Neuronal stem cell (in vitro differentiated cells): ENCODE measurements at regions not wholly inside any gene's neighbourhood (a gene's known extent, or its start where the extent isn't known, plus 50 kb on each side); places are given as distances from the start of the nearest gene placed in this dataset.
"Not testable (repeated sequence)": the region's sequence is repeated elsewhere in the genome, so short reads cannot be mapped to it uniquely, and the experiment has no call there.

Experiments
- DNase-seq: peaks from one replicate; pipeline ENCODE4 v3.0.0-alpha.2; 2013; ENCODE audit warnings: low spot score
- H2AFZ ChIP-seq: one replicate; pipeline ENCODE4 v1.6.1; 2013; ENCODE audit warnings: mild to moderate bottlenecking, low read length, inconsistent platforms
- H2AK5ac ChIP-seq: 2 replicates; pipeline ENCODE4 v1.6.1; 2013; ENCODE audit warnings: low read depth, mild to moderate bottlenecking, inconsistent platforms, low read length, moderate library complexity, mixed read lengths
- H2BK120ac ChIP-seq: 2 replicates; pipeline ENCODE4 v1.6.1; 2013; ENCODE audit warnings: low read depth, mild to moderate bottlenecking, inconsistent platforms, low read length, moderate library complexity, mixed read lengths
- H2BK12ac ChIP-seq: one replicate; pipeline ENCODE4 v1.6.1; 2013; ENCODE audit warnings: low read length, inconsistent platforms
- H2BK15ac ChIP-seq: 2 replicates; pipeline ENCODE4 v1.6.1; 2013; ENCODE audit warnings: mild to moderate bottlenecking, low read length, inconsistent platforms, mixed read lengths
- H2BK5ac ChIP-seq: one replicate; pipeline ENCODE4 v1.6.1; 2013; ENCODE audit warnings: inconsistent platforms, mild to moderate bottlenecking, low read length, moderate library complexity
- H3K14ac ChIP-seq: one replicate; pipeline ENCODE4 v1.6.1; 2013; ENCODE audit warnings: low read length, inconsistent platforms
- H3K18ac ChIP-seq: 2 replicates; pipeline ENCODE4 v1.6.1; 2013; ENCODE audit warnings: low read length, inconsistent platforms
- H3K23ac ChIP-seq: 2 replicates; pipeline ENCODE4 v1.6.1; 2013; ENCODE audit warnings: low read depth, mild to moderate bottlenecking, mixed read lengths, low read length, inconsistent platforms; ENCODE audit not compliant: poor library complexity
- H3K27ac ChIP-seq: replicated peaks from 3 replicates; pipeline ENCODE4 v1.5.1; 2013; ENCODE audit warnings: low read length, inconsistent platforms
- H3K27me3 ChIP-seq, 3 experiments: 2 replicates each; pipeline ENCODE4 v1.6.1; 2013; ENCODE audit warnings: low read length in 3 of 3, mild to moderate bottlenecking in 2 of 3, inconsistent platforms in 1 of 3, low read depth in 1 of 3, mixed read lengths in 1 of 3, moderate library complexity in 1 of 3; ENCODE audit not compliant: control insufficient read depth in 3 of 3, insufficient read depth in 3 of 3
- H3K36me3 ChIP-seq, 2 donors: replicated peaks in 1 of 2; 2 replicates each; pipeline ENCODE4 v1.6.1; 2013; ENCODE audit warnings: low read length in 2 of 2; ENCODE audit not compliant: control insufficient read depth in 2 of 2, insufficient read depth in 2 of 2
- H3K4ac ChIP-seq: 2 replicates; pipeline ENCODE4 v1.6.1; 2013; ENCODE audit warnings: inconsistent platforms, mild to moderate bottlenecking, low read length, moderate library complexity
- H3K4me1 ChIP-seq, 2 donors: 1 replicate in 1 of 2; 2 replicates in 1 of 2; pipeline ENCODE4 v1.6.1; 2013; ENCODE audit warnings: low read length in 2 of 2, low read depth in 1 of 2; ENCODE audit not compliant: control insufficient read depth in 2 of 2, insufficient read depth in 1 of 2
- H3K4me2 ChIP-seq: one replicate; pipeline ENCODE4 v1.6.1; 2013; ENCODE audit warnings: mild to moderate bottlenecking, low read length, inconsistent platforms; ENCODE audit not compliant: insufficient read depth, poor library complexity, severe bottlenecking
- H3K4me3 ChIP-seq, 2 donors: 2 replicates each; pipeline ENCODE4 v1.5.1; 2013; ENCODE audit warnings: low read length in 2 of 2, mild to moderate bottlenecking in 2 of 2, inconsistent platforms in 1 of 2, moderate library complexity in 1 of 2
- H3K79me1 ChIP-seq: one replicate; pipeline ENCODE4 v1.6.1; 2013; ENCODE audit warnings: low read depth, mild to moderate bottlenecking, inconsistent platforms, low read length, moderate library complexity
- H3K9ac ChIP-seq: one replicate; pipeline ENCODE4 v1.6.1; 2013; ENCODE audit warnings: mild to moderate bottlenecking, low read depth, low read length, inconsistent platforms; ENCODE audit not compliant: poor library complexity
- H3K9me3 ChIP-seq, 2 donors: replicated peaks in 1 of 2; 2 replicates each; pipeline versions ENCODE3 to v1.6.1; 2013; ENCODE audit warnings: low read length in 2 of 2, mild to moderate bottlenecking in 2 of 2, inconsistent platforms in 1 of 2, low read depth in 1 of 2, mixed read lengths in 1 of 2, moderate library complexity in 1 of 2; ENCODE audit not compliant: control insufficient read depth in 2 of 2, insufficient read depth in 1 of 2
- H4K8ac ChIP-seq: one replicate; pipeline ENCODE4 v1.6.1; 2013; ENCODE audit warnings: low read depth, mild to moderate bottlenecking, inconsistent platforms, low read length, moderate library complexity
- H4K91ac ChIP-seq: one replicate; pipeline ENCODE4 v1.6.1; 2013; ENCODE audit warnings: low read length, low read depth, mild to moderate bottlenecking, inconsistent platforms; ENCODE audit not compliant: poor library complexity
- WGBS, 2 donors: extraction: QIAGEN DNeasy Blood & Tissue Kit; methylation state at CpG; one replicate each; pipeline ENCODE4 v1.1.7; 2013; ENCODE audit warnings: missing lambda C conversion rate in 2 of 2, mixed read lengths in 1 of 2; ENCODE audit not compliant: insufficient read length in 2 of 2, insufficient replicate concordance in 1 of 2; ENCODE audit errors: extremely low coverage in 2 of 2; 5-methylcytosine and 5-hydroxymethylcytosine counted together

DNA sequence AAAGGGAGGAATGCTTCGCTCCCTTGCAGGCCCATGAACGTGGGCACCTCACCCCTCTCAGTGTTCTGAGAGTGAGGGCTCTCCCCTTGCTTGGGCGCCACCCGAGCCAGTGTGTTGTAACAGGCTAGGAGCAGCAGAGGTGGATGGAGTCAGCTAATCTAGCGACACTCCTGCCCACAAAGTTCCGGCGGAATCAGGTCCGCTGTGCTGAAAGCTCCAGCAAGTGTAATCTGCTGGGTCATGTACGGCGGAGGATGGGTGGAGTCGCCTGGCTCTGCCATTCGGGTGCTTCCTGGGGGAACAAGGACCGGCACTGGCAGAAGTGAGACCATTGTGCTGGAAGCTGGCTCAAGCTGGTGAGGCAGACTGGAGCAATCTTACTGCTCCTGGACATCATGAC lies 1310.1 kb downstream of the EPHA7 start:
- H3K4me2 ChIP-seq = no peak overlapping the region
- no peaks in the 10 kb centered on the region for H3K9me3 ChIP-seq
- H2BK120ac ChIP-seq = no peak overlapping the region
- WGBS, 2 donors = no CpG with 5 or more reads among the region's 13 CpGs
- no peak overlapping the region for H4K8ac ChIP-seq
- H4K91ac ChIP-seq = no peak overlapping the region
- H3K4me1 ChIP-seq = no peaks in the 10 kb centered on the region
- H3K4me3 ChIP-seq = no peak overlapping the region
- H2BK12ac ChIP-seq = no peak overlapping the region
- H3K27me3 ChIP-seq = no peaks in the 10 kb centered on the region
- no peaks in the 10 kb centered on the region for H3K36me3 ChIP-seq
- no peak overlapping the region for H3K9ac ChIP-seq
- no peak overlapping the region for H3K18ac ChIP-seq
- no peak overlapping the region for H2AFZ ChIP-seq
- H3K14ac ChIP-seq = no peak overlapping the region
- no peak overlapping the region for H2BK5ac ChIP-seq
- no peak overlapping the region for H2BK15ac ChIP-seq
- H3K23ac ChIP-seq = no peak overlapping the region
- DNase-seq = no peak
- H3K4ac ChIP-seq = no peak overlapping the region
- H3K27ac ChIP-seq = no peak overlapping the region
- H3K79me1 ChIP-seq = no peaks in the 10 kb centered on the region
- H2AK5ac ChIP-seq = no peak overlapping the region

GRCh38 chr6:92086750-92087149 lies 1332.6 kb downstream of the EPHA7 start:
- no peaks in the 10 kb centered on the region for H3K36me3 ChIP-seq
- no peak overlapping the region for H3K4me2 ChIP-seq
- H2BK12ac ChIP-seq = no peak overlapping the region
- no peak overlapping the region for H3K4me3 ChIP-seq
- H3K9ac ChIP-seq = no peak overlapping the region
- no peak overlapping the region for H4K8ac ChIP-seq
- no peak overlapping the region for H2BK15ac ChIP-seq
- no peak overlapping the region for H2BK120ac ChIP-seq
- no peaks in the 10 kb centered on the region for H3K79me1 ChIP-seq
- peaks cover 0 to 2% of the 10 kb centered on the region in 2 donors for H3K9me3 ChIP-seq
- no peak overlapping the region for H2BK5ac ChIP-seq
- no peak overlapping the region for H3K14ac ChIP-seq
- no CpG with 5 or more reads among the region's 2 CpGs for WGBS, 2 donors
- H3K23ac ChIP-seq = no peak overlapping the region
- no peak overlapping the region for H2AK5ac ChIP-seq
- no peak overlapping the region for H3K27ac ChIP-seq
- H3K27me3 ChIP-seq = no peaks in the 10 kb centered on the region
- no peak for DNase-seq
- no peak overlapping the region for H3K4ac ChIP-seq
- H3K4me1 ChIP-seq = no peaks in the 10 kb centered on the region
- no peak overlapping the region for H4K91ac ChIP-seq
- H2AFZ ChIP-seq = no peak overlapping the region
- no peak overlapping the region for H3K18ac ChIP-seq

- H3K36me3 ChIP-seq, H3K27me3 ChIP-seq, H2AFZ ChIP-seq, DNase-seq, H2BK5ac ChIP-seq, H3K9ac ChIP-seq, H2BK12ac ChIP-seq, H3K4me2 ChIP-seq, H2BK15ac ChIP-seq, H3K4ac ChIP-seq, H4K8ac ChIP-seq, H3K23ac ChIP-seq, H3K79me1 ChIP-seq, H4K91ac ChIP-seq, H3K4me3 ChIP-seq, H2AK5ac ChIP-seq, H3K9me3 ChIP-seq, H3K4me1 ChIP-seq, H3K27ac ChIP-seq, H3K18ac ChIP-seq, H3K14ac ChIP-seq, H2BK120ac ChIP-seq: not testable (repeated sequence)
- WGBS, 2 donors = no CpG with 5 or more reads among the region's 5 CpGs
These were observed 1335.4 kb downstream of the EPHA7 start for GRCh38 chr6:92083914-92084313.

DNA sequence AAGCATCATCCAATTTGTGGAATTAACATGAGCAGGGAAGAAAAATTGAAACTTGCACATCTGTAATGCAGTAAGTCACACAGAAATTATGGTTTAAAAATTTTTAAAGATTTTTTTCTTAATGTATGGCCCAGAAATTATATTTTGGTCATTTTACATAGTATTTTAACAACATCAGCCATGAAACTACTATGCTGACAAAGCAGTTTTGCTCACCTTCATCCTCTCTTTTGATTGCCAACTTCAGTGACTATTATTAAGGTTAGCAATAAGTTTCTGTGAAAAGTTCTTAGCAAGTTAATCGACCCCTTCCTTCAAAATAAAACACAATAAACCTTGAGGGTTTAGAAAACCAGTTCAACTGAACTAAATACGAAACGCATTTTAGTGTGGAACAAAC lies 1347.0 kb downstream of the EPHA7 start:
- Histone ChIP-seq H3K9ac (no peak overlapping the region), H3K4me3 (no peak overlapping the region), H3K27me3 (no peaks in the 10 kb centered on the region), H2BK5ac (no peak overlapping the region), H4K91ac (no peak overlapping the region), H3K4ac (no peak overlapping the region), H2BK15ac (no peak overlapping the region), H3K23ac (no peak overlapping the region), H3K4me1 (no peaks in the 10 kb centered on the region), H3K9me3 (no peaks in the 10 kb centered on the region), H3K36me3 (no peaks in the 10 kb centered on the region), H4K8ac (no peak overlapping the region), H3K4me2 (no peak overlapping the region), H2AK5ac (no peak overlapping the region), H2AFZ (no peak overlapping the region), H2BK120ac (no peak overlapping the region), H3K14ac (no peak overlapping the region), H3K18ac (no peak overlapping the region), H3K27ac (no peak overlapping the region), H3K79me1 (no peaks in the 10 kb centered on the region), H2BK12ac (no peak overlapping the region)
- DNase-seq = no peak
- no CpG with 5 or more reads among the region's 3 CpGs for WGBS, 2 donors
